HG03354 (cell line): ENCODE measurements at regions not wholly inside any gene's neighbourhood (a gene's known extent, or its start where the extent isn't known, plus 50 kb on each side); places are given as distances from the start of the nearest gene placed in this dataset.

Experiments used
- ATAC-seq: cut with Tn5 transposase; IDR thresholded peaks from one replicate; pipeline ENCODE4 v1.9.1; 2021; ENCODE audit warnings: mild to moderate bottlenecking; ENCODE audit not compliant: unreplicated experiment, poor library complexity, severe bottlenecking

- ATAC-seq, result no peak
These were observed 183.5 kb upstream of the TSC22D1 start for GRCh38 chr13:44759384-44760360.

GRCh38 chr13:44758630-44759383 is 182.7 kb upstream of the TSC22D1 start:
- no peak for ATAC-seq

- ATAC-seq, result no peak
These were observed 181.5 kb upstream of the TSC22D1 start for GRCh38 chr13:44757671-44758070.

GRCh38 chr13:44756276-44756810 is 180.2 kb upstream of the TSC22D1 start:
- ATAC-seq, result no peak

GRCh38 chr13:44755872-44756271 is 179.7 kb upstream of the TSC22D1 start:
- ATAC-seq, result no peak

GRCh38 chr13:44752164-44752563 is 176.0 kb upstream of the TSC22D1 start:
- ATAC-seq, result no peak

GRCh38 chr13:44750630-44751029 is 174.5 kb upstream of the TSC22D1 start:
- ATAC-seq, result no peak

- no peak for ATAC-seq
These were observed 173.8 kb upstream of the TSC22D1 start for GRCh38 chr13:44749906-44750305.

- no peak for ATAC-seq
These were observed 172.3 kb upstream of the TSC22D1 start for GRCh38 chr13:44748439-44748838.

GRCh38 chr13:44747179-44747578 is 171.0 kb upstream of the TSC22D1 start:
- no peak for ATAC-seq

GRCh38 chr13:44746690-44747089 is 170.6 kb upstream of the TSC22D1 start:
- ATAC-seq, result no peak

GRCh38 chr13:44744880-44745633 is 168.9 kb upstream of the TSC22D1 start:
- no peak for ATAC-seq

- ATAC-seq, result no peak
These were observed 163.4 kb upstream of the TSC22D1 start for GRCh38 chr13:44739539-44739938.

GRCh38 chr13:44739120-44739519 is 163.0 kb upstream of the TSC22D1 start:
- ATAC-seq, result no peak

GRCh38 chr13:44738463-44738862 is 162.3 kb upstream of the TSC22D1 start:
- no peak for ATAC-seq

GRCh38 chr13:44735806-44736205 is 159.7 kb upstream of the TSC22D1 start:
- ATAC-seq, result no peak

GRCh38 chr13:44734201-44734707 is 158.1 kb upstream of the TSC22D1 start:
- no peak for ATAC-seq

- ATAC-seq, result no peak
These were observed 156.5 kb upstream of the TSC22D1 start for GRCh38 chr13:44732503-44733098.

- no peak for ATAC-seq
These were observed 154.7 kb upstream of the TSC22D1 start for GRCh38 chr13:44730851-44731250.
